ENCODE measurements at regions not wholly inside any gene's neighbourhood (a gene's known extent, or its start where the extent isn't known, plus 50 kb on each side); places are given as distances from the start of the nearest gene placed in this dataset.

GRCh38 chr15:39459548-39459947 lies 121.3 kb upstream of the THBS1 start:
- TF ChIP-seq POLR2A (IDR thresholded peaks at IDR 0.05) (no peak), CTCF (IDR thresholded peaks at IDR 0.05) (no peak)
- no peak overlapping the region for H3K4me3 ChIP-seq (ENCODE audit: low read depth, poor library complexity, severe bottlenecking)
- no peak for DNase-seq (ENCODE audit: low spot score in 2 of 2)
- intact Hi-C loops (cut with DNase I; ENCODE audit: low total_unique reads), result no loop called here
- 43 to 64% methylated on average over 1 of the region's 1 CpG for WGBS, 2 donors

- no peak overlapping the region for H3K4me3 ChIP-seq (ENCODE audit: low read depth, poor library complexity, severe bottlenecking)
- no peak for DNase-seq (ENCODE audit: low spot score in 2 of 2)
- intact Hi-C loops (cut with DNase I; ENCODE audit: low total_unique reads), result no loop called here
- WGBS, 2 donors, result 79 to 82% methylated on average over 7 of the region's 7 CpGs
- TF ChIP-seq CTCF (IDR thresholded peaks at IDR 0.05) (no peak), POLR2A (IDR thresholded peaks at IDR 0.05) (no peak)
Measured at GRCh38 chr15:39460748-39461147, 120.1 kb upstream of the THBS1 start.

- H3K4me3 ChIP-seq (ENCODE audit: low read depth, poor library complexity, severe bottlenecking), result no peak overlapping the region
- DNase-seq (ENCODE audit: low spot score in 2 of 2), result no peak
- TF ChIP-seq CTCF (IDR thresholded peaks at IDR 0.05) (no peak), POLR2A (IDR thresholded peaks at IDR 0.05) (no peak)
- 34 to 62% methylated on average over 2 of the region's 2 CpGs for WGBS, 2 donors
- intact Hi-C loops (cut with DNase I; ENCODE audit: low total_unique reads), result no loop called here
Measured at GRCh38 chr15:39461536-39462130, 119.2 kb upstream of the THBS1 start.

GRCh38 chr15:39462691-39463090 lies 118.2 kb upstream of the THBS1 start:
- no peak for DNase-seq (ENCODE audit: low spot score in 2 of 2)
- no peak overlapping the region for H3K4me3 ChIP-seq (ENCODE audit: low read depth, poor library complexity, severe bottlenecking)
- intact Hi-C loops (cut with DNase I; ENCODE audit: low total_unique reads), result no loop called here
- 83 to 97% methylated on average over 1 of the region's 1 CpG for WGBS, 2 donors
- no peak for TF ChIP-seq POLR2A (IDR thresholded peaks at IDR 0.05)
- no peak for TF ChIP-seq CTCF (IDR thresholded peaks at IDR 0.05)

- H3K4me3 ChIP-seq (ENCODE audit: low read depth, poor library complexity, severe bottlenecking), result no peak overlapping the region
- intact Hi-C loops (cut with DNase I; ENCODE audit: low total_unique reads), result no loop called here
- no peak for TF ChIP-seq POLR2A (IDR thresholded peaks at IDR 0.05)
- TF ChIP-seq CTCF (IDR thresholded peaks at IDR 0.05), result no peak
- 64 to 70% methylated on average over 8 of the region's 8 CpGs for WGBS, 2 donors
- DNase-seq (ENCODE audit: low spot score in 2 of 2), result peak in 1 of 2 donors; percentile 88
Measured at GRCh38 chr15:39465843-39466749, 114.8 kb upstream of the THBS1 start.

Measured in lower leg skin (tissue), 4 donors.